ENCODE measurements at regions not wholly inside any gene's neighbourhood (a gene's known extent, or its start where the extent isn't known, plus 50 kb on each side); places are given as distances from the start of the nearest gene placed in this dataset.

- no peak overlapping the region for H3K4me3 ChIP-seq (ENCODE audit: low read depth in 2 of 2, low read length in 2 of 2)
- intact Hi-C loops (cut with micrococcal nuclease; ENCODE audit: unreplicated experiment) = no loop called here
- no peaks in the 10 kb centered on the region for H3K9me3 ChIP-seq (ENCODE audit: control insufficient read depth, insufficient read depth, low read depth, low read length)
- no TSS peak for BruUV-seq (replicated peaks)
- ATAC-seq (no peak), DNase-seq (ENCODE audit: low read depth, low spot score) (no peak)
- H3K36me3 ChIP-seq (ENCODE audit: control insufficient read depth, insufficient read depth, low read length) = no peaks in the 10 kb centered on the region
- ChIA-PET CTCF (no interaction called here), POLR2A (no interaction called here)
- H3K27me3 ChIP-seq (ENCODE audit: control insufficient read depth, insufficient read depth, low read length) = no peaks in the 10 kb centered on the region
- TF ChIP-seq CTCF (IDR thresholded peaks at IDR 0.05) = no peak
- no peak for TF ChIP-seq REST (IDR thresholded peaks at IDR 0.05; ENCODE audit: insufficient read depth in 1 of 2, low read depth in 2 of 2, low read length in 1 of 2)
- TF ChIP-seq SIN3A (IDR thresholded peaks at IDR 0.05; ENCODE audit: borderline replicate concordance, insufficient read depth, low read depth, low read length) = no peak
- no peak for TF ChIP-seq POLR2AphosphoS5 (IDR thresholded peaks at IDR 0.05; ENCODE audit: low read depth, low read length)
- TF ChIP-seq TCF7L2 (IDR thresholded peaks at IDR 0.05; ENCODE audit: low read depth, low read length) = no peak
- H3K27ac ChIP-seq (ENCODE audit: low read length) = no peak overlapping the region
- in situ Hi-C loops (cut with HindIII; ENCODE audit: low pct_unique_long_range_greater_than_20kb, low sequenced_read_pairs) = no loop called here
- no peaks in the 10 kb centered on the region for H3K4me1 ChIP-seq (ENCODE audit: control insufficient read depth, insufficient read depth, low read length)
These were observed 293.1 kb upstream of the KLHL29 start for GRCh38 chr2:23091900-23092299.

- H3K27me3 ChIP-seq (ENCODE audit: control insufficient read depth, insufficient read depth, low read length) = no peaks in the 10 kb centered on the region
- BruUV-seq (replicated peaks) = no TSS peak
- ChIA-PET CTCF (no interaction called here), POLR2A (no interaction called here)
- H3K27ac ChIP-seq (ENCODE audit: low read length) = no peak overlapping the region
- intact Hi-C loops (cut with micrococcal nuclease; ENCODE audit: unreplicated experiment) = no loop called here
- no peaks in the 10 kb centered on the region for H3K36me3 ChIP-seq (ENCODE audit: control insufficient read depth, insufficient read depth, low read length)
- no peak for TF ChIP-seq SIN3A (IDR thresholded peaks at IDR 0.05; ENCODE audit: borderline replicate concordance, insufficient read depth, low read depth, low read length)
- peak; percentile 63 to 78; a peak in 3 of 4 replicates for TF ChIP-seq REST (IDR thresholded peaks at IDR 0.05; ENCODE audit: insufficient read depth in 1 of 2, low read depth in 2 of 2, low read length in 1 of 2)
- no peak for TF ChIP-seq CTCF (IDR thresholded peaks at IDR 0.05)
- H3K9me3 ChIP-seq (ENCODE audit: control insufficient read depth, insufficient read depth, low read depth, low read length) = no peaks in the 10 kb centered on the region
- H3K4me3 ChIP-seq (ENCODE audit: low read depth in 2 of 2, low read length in 2 of 2) = no peak overlapping the region
- DNase-seq (ENCODE audit: low read depth, low spot score) (no peak), ATAC-seq (no peak)
- no peaks in the 10 kb centered on the region for H3K4me1 ChIP-seq (ENCODE audit: control insufficient read depth, insufficient read depth, low read length)
- in situ Hi-C loops (cut with HindIII; ENCODE audit: low pct_unique_long_range_greater_than_20kb, low sequenced_read_pairs) = no loop called here
These were observed 292.1 kb upstream of the KLHL29 start for GRCh38 chr2:23092831-23093230.

All from Panc1 (cell line).